NCI-H69 (cell line): ENCODE measurements at regions not wholly inside any gene's neighbourhood (a gene's known extent, or its start where the extent isn't known, plus 50 kb on each side); places are given as distances from the start of the nearest gene placed in this dataset.

Experiments used
- DNase-seq: peaks from one replicate; lab custom pipeline; 2025; lab: John Stamatoyannopoulos, UW

DNA sequence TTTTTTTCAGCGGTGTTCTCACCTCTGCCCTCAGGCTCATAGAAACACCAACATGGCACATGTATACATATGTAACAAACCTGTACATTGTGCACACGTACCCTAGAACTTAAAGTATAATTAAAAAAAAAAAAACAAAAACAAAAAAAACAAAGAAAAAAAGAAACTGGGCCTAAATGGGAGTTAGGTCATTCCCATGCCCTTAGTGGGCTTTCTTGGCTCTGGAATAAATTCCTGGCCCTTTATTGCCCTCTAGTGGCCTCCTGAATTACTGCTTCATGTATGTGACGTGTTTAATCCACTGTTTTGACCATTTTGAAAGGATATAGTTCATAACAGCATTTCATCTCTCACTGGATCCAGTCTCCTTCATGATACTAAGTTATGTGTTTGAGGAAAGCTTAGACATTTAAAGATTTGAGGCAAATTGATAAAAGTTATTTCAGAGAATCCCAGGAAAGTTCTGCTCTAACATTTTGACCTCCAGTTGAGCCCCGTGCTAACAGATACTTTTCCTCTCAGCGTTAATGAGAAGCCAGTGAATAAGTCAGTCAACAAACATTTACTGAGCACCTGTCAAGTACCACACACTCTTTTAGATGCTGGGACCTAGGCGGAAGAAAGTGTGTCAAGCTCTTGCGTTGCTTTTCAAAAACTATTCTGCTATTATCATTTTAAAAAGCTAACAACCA, 54.7 kb upstream of the SYPL1 start:
- peak; percentile 83 for DNase-seq

DNA sequence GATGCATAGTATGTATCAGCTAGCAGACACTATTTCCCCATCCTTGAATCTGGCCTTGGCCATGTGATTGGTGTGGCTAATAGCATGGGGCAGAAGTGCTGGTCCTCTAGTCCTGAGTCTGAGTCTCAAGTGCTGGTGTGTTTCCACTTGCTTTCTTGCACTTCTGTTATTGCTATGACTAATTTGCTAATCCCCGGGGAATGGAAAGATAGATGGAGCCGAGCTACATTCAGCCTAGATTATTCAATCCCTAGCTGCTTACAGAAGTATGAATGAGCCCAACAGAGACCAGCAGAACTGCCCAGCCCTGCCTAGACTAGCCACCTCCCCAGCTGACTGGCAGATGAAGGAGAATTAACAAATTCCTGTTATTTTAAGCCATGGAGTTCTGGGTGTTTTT, 53.2 kb upstream of the SYPL1 start:
- DNase-seq, result peak; percentile 67

- DNase-seq, result no peak
These were observed 51.1 kb upstream of the SYPL1 start for GRCh38 chr7:106163257-106163656.
